ENCODE measurements at regions not wholly inside any gene's neighbourhood (a gene's known extent, or its start where the extent isn't known, plus 50 kb on each side); places are given as distances from the start of the nearest gene placed in this dataset.
"Not testable (repeated sequence)": the region's sequence is repeated elsewhere in the genome, so short reads cannot be mapped to it uniquely, and the experiment has no call there.

DNA sequence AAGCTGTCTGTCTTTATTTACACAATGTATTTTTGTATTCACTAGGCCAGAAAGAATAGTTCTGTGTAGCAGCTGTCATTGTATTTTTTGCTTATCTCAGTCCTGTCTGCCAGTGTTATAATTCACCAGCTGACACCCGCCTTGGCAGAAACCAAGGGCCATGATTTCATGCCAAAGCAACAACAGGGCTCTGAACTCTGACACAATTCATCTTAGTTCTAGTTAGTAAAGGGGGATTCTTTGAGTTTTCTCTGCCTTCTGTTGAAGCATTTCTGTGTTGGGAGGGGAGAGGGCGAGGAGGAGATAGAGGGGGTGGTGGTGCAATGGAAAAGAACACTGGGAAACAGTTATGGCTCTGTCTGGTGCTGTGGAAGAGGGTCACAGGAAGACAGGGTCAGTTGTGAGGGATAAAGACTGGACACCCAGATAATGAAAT lies 684.6 kb upstream of the MARCKS start:
- DNase-seq: no peak

DNA sequence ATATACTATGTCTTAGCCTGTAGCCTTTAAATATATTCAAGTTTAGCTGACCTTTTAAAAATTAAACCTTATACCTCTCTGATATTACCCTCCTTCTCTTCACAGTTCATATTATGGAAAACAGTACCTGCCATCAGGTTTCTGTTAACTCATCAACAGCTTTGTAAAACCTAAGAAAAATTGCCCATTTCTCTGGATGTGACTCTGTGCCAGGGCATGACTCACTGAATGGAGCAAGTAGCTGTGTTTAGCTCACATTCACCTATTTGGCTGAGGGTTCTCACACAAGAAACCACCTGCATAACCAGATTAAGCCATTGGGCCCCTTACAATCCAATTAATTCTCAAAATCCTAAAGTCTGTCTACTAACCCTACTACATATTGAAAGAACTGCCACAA lies 678.8 kb upstream of the MARCKS start:
- DNase-seq: no peak

DNA sequence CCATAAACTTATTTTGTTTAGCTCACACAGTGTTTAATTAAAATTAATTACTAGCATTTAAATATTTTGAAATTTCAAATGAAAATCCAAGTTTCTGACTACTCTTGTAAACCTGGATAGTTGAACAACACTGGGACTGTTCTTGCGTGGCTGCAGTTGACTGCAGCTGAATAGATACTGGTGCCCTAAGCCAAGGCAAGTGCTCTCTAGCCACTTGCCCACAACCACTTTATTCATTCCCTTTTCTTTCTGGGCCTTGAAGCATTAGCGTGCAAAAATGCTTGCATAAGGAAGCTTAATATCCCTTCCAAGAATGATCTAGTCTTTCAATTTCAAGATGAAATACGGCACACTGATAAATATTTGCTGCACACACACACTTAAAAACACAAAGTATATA lies 676.0 kb upstream of the MARCKS start:
- no peak for DNase-seq

DNA sequence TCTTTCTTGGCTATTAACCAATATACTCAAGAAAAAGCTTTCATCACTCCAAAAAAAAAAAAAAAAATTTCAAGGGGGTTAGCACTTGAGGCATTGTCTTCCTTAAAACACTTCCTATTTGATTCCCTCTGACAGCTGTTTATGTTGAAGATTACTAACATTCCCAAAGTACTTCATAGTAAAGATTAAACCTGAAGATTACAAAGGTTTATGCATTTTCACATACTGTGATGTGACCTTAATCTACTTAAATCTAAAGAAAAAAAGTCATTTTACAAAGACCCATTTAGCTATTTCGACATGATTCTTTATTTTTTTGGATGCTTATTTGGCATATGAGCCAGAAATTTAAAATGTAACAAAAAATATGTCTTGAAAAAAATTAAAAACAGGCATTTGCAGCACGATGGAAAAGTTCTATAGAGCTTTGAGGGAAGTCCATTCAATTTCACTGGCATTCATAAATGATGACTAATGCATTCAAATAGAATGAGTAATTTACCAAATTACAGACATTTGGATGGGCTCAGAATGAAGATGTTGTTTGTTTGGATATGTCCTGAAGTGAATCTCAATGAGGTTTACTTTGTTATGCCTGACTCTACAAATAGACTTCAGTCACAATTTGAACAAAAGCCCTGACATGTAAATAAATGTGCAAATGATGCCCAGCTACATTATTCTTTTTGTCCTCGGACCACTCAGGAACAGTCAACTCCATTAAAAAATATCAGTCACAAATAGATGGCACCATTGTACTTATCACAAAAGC lies 674.6 kb upstream of the MARCKS start:
- no peak for DNase-seq

DNA sequence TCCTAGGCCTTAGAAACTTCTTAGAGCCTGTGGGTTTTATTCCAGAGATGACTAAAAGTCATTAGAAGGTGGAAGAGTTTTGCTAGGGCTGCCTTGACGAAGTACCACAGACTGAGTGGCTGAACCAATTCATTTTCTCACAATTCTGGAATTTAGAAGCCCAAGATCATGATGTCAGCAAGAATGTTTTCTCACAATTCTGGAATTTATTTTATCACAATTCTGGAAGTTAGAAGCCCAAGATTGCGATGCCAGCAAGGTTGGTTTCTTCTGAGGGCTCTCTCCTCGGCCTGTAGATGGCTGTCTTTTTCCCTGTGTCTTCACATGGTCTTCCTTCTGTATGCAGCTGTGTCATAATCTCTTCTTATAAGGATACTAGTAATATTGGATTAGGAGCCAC lies 672.9 kb upstream of the MARCKS start:
- no peak for DNase-seq

DNA sequence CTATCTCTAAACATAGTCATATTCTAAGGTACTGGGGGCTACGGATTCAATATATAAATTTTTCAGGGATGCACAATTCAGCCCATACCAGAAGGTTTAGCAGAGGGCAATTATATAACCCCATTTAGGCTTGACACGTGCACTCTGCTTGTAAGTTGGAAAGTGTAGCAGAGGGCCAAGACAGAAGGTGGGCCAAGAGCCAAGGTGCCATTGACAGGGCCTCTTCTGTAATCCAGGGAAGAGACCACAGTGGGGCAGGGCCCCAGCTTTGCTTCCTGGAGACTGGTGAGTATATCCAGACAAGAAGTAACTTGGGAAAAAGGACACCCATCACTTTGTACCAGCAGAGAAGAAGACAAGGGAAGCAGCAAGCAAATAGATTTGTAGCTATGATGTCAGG lies 672.4 kb upstream of the MARCKS start:
- DNase-seq: no peak

DNA sequence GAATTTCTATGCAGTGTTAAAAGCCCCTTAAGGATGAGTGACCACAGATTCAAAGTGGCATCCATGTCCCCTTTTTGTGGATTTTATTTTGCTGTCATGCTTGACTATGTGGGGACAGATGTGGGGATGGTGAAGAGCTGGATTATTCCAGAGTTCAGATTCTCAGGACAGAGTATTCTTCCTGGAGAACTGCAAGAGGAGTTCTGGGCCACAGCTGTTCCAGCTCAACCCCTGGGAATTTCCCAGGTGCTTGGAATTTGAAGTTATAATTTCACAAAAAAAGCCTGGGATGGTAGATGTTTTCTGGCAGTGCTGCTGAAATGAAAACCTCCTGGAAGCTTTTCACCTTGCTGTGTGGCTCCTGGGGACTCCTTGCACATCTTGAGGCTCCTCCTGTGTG lies 671.8 kb upstream of the MARCKS start:
- no peak for DNase-seq

DNA sequence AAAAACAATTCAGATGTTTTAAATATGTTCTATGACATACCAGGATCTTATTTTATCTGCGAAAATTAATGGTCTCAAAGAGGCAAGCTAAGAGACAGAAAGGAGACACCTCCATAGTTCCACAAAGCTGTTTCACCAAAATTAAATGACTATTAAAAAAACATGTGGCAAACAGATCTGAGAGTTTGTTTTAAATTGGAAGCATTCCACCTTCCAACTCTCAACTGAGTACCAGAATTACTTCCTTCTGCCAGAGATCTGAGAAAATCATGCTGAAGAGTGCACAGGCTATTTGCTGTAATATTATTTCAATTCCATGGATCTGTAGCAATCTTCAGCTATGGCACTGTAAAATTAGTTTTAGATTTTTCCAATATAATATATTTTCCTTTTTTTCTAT lies 669.5 kb upstream of the MARCKS start:
- no peak for DNase-seq

DNA sequence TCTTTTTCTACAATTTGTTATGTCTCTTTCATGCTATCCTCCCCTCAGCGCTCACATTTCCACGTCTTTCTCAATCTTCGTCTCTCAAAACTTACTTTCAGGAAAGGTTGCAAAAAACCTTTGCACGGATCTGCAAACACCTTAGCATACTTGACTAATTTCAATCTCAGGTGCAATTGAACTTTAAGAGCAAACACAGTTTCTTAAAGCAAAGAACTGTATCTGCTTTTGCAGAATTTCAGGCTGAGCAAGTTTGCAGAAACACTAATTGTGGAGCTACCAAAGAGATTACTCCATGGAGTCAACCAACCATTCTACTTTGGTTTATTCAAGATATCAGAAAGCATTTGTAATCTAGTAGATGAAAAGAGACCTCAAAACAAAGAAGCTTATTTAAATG lies 668.2 kb upstream of the MARCKS start:
- no peak for DNase-seq

DNA sequence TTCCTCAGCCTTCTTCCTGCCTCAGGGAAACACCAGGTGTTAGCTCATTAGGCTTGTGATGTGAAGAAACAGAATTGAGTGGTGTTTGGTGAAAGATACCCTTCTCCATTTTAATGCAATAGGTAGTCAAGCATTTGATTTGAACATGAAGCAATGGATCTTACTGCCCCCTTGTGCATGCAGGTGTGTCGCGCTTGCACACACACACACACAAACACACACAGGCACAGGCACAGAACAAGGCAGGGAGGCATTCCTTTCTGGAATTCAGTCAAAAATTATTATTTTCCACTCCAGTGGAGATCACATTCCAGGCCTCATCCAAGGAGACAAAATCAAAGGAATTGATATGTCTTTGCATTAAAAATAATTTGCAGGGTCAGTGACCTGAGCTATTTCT lies 667.0 kb upstream of the MARCKS start:
- no peak for DNase-seq

DNA sequence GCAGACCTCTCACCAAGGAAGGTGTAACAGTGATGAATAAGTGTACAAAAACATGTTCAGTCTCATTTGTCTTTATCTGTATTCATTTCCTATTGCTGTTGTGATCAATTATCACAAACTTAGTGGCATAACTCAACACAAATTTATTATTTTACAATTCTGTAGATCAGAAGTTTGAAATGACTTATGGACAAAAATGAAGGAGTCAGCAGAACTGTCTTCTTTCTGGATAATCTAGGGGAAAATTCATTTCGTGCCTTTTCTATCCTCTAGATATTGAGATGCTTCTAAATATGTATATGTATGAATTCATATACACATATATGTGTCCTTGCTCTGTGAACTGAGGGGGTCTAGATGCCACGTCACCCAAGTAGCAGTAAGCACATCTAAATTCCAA lies 663.1 kb upstream of the MARCKS start:
- no peak for DNase-seq

DNA sequence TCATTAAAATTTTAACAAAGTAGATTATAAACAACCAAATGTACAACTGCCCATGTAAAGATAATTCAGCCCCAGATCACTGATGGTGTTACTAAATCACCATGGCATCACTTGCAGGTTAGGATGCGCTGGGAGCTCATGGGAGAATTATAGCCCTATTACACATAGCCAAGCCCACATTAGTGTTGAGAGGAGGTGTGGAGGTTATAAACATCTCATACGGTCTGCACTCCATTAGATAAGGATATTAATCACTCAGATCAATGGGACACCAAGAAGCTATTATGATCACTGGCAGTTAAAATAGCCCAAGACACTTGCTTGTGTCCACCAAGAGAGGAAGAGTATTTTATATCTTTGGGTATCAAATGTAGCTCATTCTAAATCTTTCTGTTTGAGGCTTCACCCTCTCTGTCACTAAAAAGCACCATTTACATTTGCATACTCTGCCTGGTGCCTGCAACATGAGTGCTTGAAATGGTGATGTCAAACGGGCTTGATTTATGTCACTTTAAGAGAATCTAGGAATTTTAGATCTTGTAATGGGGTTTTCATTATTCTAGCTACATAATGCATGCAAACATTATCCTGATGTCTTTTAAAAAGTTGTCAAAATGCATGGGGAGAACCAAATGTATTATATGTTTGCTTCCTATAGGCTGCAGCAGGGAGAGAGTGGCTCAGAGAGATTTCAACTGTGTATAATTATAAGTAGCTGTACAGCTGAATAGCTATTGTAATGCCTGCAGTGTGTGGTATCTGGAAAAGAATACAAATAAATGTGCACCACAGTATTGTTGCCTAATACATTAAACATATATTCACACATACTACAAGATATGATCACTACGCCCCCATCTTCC lies 654.1 kb upstream of the MARCKS start:
- no peak for DNase-seq

DNA sequence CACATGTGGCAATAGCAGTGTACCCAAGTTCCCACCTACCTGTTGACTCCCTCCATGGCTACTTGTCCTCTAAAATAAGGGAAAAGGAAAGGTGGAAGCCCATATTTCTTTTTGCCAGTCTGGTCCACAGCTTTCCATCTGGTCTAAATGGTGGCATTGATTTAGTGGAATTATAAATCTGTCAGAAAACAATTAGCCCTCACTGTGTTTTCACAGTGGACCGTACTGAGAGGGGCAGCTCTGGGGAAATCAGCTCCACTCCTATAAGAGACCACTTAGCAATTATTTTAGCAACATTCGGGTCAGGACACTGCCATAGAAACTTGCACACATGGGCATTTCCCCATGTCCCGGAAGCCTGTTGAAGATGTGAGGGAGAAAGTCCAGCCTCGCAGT lies 653.4 kb upstream of the MARCKS start:
- no peak for DNase-seq

DNA sequence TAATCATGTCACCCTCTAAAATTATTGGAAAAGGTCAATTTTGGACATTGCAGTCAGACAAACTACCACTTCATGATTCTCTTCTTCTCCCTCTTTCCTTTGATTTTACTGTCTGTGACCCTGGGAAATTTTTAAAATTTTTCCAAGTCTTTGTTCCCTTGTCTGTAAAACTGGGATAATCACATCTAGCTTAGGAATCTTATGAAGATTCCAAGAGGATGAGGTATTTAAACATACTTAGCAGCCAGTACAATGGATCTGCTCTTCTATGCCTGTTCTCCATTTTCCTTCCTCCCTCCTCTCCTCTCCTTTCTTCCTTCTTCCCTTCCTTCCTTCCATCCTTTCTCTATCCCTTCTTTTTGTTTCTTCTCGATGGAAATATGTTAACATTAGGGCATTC lies 651.6 kb upstream of the MARCKS start:
- no peak for DNase-seq

DNA sequence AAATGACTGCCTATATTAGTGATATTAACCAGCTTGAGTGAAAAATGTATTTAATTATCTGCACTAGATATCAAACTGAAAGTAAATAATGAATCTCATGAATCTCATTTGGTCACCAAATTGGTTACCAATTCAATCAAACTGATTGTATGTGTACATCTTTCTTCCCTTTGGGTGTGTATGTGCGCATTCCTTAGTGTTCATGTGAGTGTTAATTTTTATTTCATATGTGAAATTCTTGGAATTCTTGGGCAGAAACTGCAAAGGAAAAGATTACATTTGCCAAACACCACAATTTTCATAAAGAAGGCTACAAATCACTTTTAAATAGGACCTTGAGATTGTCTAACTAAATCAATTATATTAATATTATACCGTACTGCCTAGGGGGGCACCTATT lies 648.4 kb upstream of the MARCKS start:
- DNase-seq: no peak

DNA sequence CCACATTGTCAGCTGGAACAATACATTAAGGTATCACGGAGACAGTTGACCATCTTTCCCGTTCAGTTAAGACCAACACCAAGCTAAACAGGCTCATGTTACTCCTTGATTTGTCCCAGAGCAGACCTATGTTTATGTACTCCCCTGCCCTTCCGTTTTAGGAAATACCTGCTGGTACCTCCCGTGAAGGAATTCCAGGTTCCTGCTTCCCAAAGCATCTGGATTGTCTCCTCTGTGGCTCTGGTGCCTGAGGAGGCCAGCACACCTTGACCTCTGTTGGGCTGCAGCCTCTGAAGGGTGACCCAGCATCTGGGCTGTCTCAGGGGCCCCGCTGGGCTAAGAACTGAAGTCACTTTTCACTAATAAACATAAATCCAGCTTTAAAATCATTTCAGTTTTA lies 647.8 kb upstream of the MARCKS start:
- DNase-seq: no peak

DNA sequence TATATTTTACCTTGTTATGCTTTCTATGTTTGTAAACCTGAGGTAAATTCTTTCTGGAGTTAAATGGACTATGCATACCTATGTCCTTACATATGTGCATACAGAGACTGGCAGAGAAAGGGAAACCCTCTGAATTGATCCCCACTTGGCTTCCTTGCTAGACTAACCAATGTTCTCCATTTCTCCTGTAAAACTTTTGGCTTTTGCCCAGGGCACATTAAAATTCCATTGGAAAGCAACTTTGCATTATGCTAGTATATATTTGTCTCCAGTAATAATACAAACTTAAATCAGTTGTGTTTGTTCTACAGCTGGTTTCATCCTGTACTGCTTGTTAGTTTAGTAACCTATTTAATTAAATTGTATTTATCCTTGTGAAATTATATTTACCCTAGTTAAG lies 646.0 kb upstream of the MARCKS start:
- no peak for DNase-seq

DNA sequence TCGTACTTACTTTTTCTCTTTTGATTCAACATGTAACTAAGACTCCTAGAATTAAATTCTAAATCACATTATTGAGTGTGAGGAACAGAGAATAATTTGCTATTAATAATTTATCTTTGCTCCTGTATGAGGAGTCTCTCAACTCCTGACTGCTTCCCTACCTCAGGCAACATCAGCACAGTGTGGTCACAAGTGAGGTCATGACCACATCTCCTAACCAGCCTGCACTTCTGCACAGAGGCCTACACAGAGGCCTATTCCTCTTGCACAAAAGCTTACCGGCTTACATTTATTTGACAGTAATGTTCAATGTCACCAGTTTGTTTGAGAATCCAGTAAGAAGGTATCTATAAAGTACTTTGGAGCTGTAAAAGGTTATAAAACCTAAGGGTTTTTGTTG lies 637.4 kb upstream of the MARCKS start:
- DNase-seq: no peak

DNA sequence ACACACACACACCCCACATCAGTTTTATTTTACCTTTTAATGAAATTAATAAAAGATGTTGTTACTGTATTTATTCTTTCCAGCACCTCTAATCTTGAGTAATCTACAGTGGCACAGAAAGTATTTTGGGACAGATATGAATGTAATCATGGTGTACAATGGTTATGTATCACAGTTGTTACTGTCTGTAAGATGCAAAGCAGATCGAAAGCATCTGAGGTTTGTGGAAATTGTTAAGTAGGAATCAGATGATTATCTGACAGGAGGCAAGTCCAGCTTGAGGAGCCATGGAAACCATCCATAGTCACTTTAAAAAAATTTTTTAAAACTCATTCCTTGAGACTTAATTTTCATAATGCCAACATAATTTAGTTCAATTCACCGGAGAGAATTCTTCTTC lies 636.3 kb upstream of the MARCKS start:
- DNase-seq: no peak

DNA sequence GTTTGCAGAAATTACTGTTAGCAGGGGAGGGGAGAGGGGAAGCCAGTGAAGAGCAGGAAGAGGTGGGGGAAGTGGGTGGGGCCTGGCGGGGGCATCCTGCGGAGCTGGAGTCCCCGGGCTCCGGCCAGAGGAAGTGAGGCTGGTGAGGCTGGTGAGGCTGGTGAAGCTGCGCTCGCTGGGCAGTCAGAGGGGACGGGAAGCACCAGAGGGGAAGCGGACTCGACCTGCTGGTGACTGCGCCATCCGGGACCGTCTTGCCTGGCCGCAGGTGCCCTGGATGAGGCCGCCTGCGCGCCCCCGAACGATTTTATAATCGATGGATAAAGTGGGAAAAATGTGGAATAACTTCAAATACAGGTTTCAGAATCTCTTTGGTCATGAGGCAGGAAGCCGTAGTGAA lies 635.3 kb upstream of the MARCKS start:
- DNase-seq: no peak

DNA sequence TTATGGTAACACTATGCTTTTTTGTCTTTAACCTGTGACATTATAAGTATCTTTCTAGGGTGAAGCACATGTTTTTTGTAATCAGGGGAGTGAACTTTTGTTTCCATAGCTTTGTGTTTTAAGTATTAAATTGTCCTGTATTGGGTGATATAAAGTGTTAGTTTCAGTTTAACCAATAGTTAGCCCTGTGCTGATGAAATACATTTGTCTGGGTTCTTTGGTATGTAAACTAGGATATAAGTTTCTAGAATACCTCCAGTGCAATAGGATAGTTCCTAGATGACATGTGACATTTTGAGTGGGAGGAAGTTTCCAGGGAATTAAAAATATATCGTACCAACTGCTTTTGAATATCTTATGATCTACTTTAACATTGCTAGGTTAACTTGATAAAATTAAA lies 611.0 kb upstream of the MARCKS start:
- DNase-seq: no peak

DNA sequence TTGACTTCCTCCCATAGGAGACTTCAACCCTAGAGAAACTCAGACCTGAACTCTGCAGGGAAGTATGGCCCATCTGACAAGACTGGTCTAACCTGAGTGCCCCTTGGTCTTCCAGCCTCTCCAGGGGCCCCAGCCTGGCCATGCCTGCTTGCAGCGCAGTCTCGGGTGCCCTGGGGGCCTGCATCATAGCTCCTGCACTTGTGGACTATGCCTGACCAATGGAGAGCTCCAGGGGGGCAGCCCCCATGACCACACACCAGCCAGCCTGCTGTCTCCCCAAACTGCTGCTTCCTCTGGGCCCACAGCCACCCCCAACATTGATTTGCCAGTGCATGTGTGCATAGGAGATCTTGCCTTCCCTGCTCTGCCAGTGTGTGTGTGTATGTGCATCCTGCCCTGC lies 608.6 kb upstream of the MARCKS start:
- no peak for DNase-seq

DNA sequence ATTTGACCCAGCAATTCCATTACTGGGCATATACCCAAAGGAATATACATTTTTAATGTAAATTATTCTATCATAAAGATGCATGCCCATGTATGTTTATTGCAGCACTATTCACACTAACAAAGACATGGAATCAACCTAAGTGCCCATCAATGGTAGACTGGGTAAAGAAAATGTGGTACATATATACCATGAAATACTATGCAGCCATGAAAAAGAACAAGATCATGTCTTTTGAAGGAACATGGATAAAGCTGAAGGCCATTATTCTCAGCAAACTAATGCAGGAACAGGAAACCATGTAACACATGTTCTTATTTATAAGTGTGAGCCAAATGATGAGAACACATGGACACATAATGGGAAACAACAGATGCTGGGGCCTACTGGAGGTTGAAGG lies 603.0 kb upstream of the MARCKS start:
- DNase-seq: not testable (repeated sequence)

DNA sequence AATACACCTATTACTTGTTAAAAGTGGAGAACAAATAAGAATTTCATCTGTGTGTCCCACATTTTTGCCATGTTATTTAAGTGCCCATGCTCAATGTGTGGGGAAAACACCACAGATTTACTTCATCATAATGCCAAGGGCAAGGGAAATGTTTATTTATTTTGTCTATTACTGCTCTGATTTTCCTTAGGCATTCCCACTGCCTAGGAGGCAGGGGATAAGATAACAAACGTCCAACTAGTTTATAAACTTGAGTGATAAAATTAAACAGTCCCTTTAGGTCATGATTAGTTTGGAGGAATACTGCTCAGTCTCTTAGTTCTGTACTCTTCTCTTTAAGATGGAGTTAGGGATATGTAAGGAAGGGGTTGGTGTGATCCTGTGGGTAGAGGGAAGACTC lies 598.4 kb upstream of the MARCKS start:
- DNase-seq: no peak

DNA sequence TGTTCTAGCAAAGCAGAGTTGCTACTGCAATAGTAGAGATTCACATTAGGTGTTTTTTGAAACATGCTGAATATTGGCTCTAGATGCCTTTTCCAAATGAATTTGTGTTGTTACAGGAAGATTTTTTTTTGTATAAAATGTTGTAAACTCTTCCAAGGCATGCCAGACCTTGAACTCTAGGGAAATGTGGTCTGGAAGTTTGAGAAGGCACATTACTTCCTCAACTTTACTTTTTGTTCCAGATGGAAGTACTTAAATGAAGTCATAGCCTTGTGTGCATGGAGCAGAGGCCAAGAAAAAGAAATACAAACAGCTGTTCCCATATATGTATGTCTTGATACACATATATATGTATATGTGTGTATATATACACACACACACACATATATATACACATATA lies 585.7 kb upstream of the MARCKS start:
- no peak for DNase-seq
